Suprapubic skin (tissue), 4 donors: ENCODE measurements at regions not wholly inside any gene's neighbourhood (a gene's known extent, or its start where the extent isn't known, plus 50 kb on each side); places are given as distances from the start of the nearest gene placed in this dataset.

Experiments
- DNase-seq, 2 donors: peaks; one replicate each; pipeline ENCODE4 v3.0.0-alpha.2; 2019; ENCODE audit warnings: low spot score in 2 of 2
- H3K27ac ChIP-seq: fragments of 200-600 bp; sonication (generic); one replicate; pipeline ENCODE4 v1.5.1; 2019
- H3K27me3 ChIP-seq: fragments of 200-600 bp; sonication (generic); one replicate; pipeline ENCODE4 v1.5.1; 2019
- H3K36me3 ChIP-seq: fragments of 200-600 bp; sonication (generic); one replicate; pipeline ENCODE4 v1.5.1; 2019
- H3K4me1 ChIP-seq: fragments of 200-600 bp; sonication (generic); one replicate; pipeline ENCODE4 v1.5.1; 2019
- H3K4me3 ChIP-seq: fragments of 200-600 bp; sonication (generic); one replicate; pipeline ENCODE4 v1.5.1; 2019; ENCODE audit warnings: mild to moderate bottlenecking
- H3K9me3 ChIP-seq: fragments of 200-600 bp; sonication (generic); one replicate; pipeline ENCODE4 v1.5.1; 2019
- CTCF ChIP-seq, 2 donors: fragments of 200-600 bp in 1 of 2; fragments of 450-650 bp in 1 of 2; sonication (generic) in 1 of 2; IDR thresholded peaks; one replicate each; pipeline ENCODE4 v1.5.1; 2016 to 2019; ENCODE audit warnings: antibody characterized with exemption in 2 of 2, mild to moderate bottlenecking in 1 of 2, moderate library complexity in 1 of 2
- EP300 ChIP-seq: sonication (generic); formaldehyde crosslinking; IDR thresholded peaks from one replicate; pipeline ENCODE4 v1.6.1; 2017; ENCODE audit warnings: antibody characterized with exemption
- POLR2A ChIP-seq, 2 donors: fragments of 450-650 bp; IDR thresholded peaks; one replicate each; pipeline ENCODE4 v1.6.1; 2017; ENCODE audit warnings: antibody characterized with exemption in 2 of 2, mild to moderate bottlenecking in 2 of 2, moderate library complexity in 2 of 2
- POLR2AphosphoS5 ChIP-seq, 3 donors: sonication (generic); formaldehyde crosslinking; IDR thresholded peaks; one replicate each; pipeline ENCODE4 v1.6.1; 2017; ENCODE audit warnings: antibody characterized with exemption in 3 of 3
- WGBS: methylation state at CpG from one replicate; pipeline ENCODE4 v1.1.5; 2018; 5-methylcytosine and 5-hydroxymethylcytosine counted together

- DNase-seq, result no peak
- Histone ChIP-seq H3K9me3 (no peaks in the 10 kb centered on the region), H3K4me3 (no peak overlapping the region), H3K27ac (no peak overlapping the region), H3K36me3 (no peaks in the 10 kb centered on the region), H3K4me1 (no peaks in the 10 kb centered on the region), H3K27me3 (no peaks in the 10 kb centered on the region)
- TF ChIP-seq EP300 (no peak), POLR2AphosphoS5 (IDR thresholded peaks at IDR 0.05) (no peak), POLR2A (IDR thresholded peaks at IDR 0.05) (no peak), CTCF (IDR thresholded peaks at IDR 0.05) (no peak)
- WGBS, result 13% methylated on average over 2 of the region's 2 CpGs
Measured at GRCh38 chr13:91185294-91185863, 162.1 kb upstream of the MIR17HG start.

- no peak overlapping the region for H3K27ac ChIP-seq
- H3K4me3 ChIP-seq, result no peak overlapping the region
- TF ChIP-seq POLR2AphosphoS5 (IDR thresholded peaks at IDR 0.05), result no peak
- TF ChIP-seq EP300, result no peak
- H3K36me3 ChIP-seq, result no peaks in the 10 kb centered on the region
- H3K27me3 ChIP-seq, result no peaks in the 10 kb centered on the region
- no peaks in the 10 kb centered on the region for H3K4me1 ChIP-seq
- no peaks in the 10 kb centered on the region for H3K9me3 ChIP-seq
- DNase-seq, result no peak
Measured at GRCh38 chr13:91187522-91187921, 160.0 kb upstream of the MIR17HG start.

- Histone ChIP-seq H3K4me1 (no peaks in the 10 kb centered on the region), H3K36me3 (no peaks in the 10 kb centered on the region), H3K9me3 (no peaks in the 10 kb centered on the region), H3K27me3 (no peaks in the 10 kb centered on the region), H3K27ac (no peak overlapping the region), H3K4me3 (no peak overlapping the region)
- no peak for DNase-seq
- 92% methylated on average over 3 of the region's 3 CpGs for WGBS
- no peak for TF ChIP-seq CTCF (IDR thresholded peaks at IDR 0.05)
- no peak for TF ChIP-seq POLR2AphosphoS5 (IDR thresholded peaks at IDR 0.05)
- no peak for TF ChIP-seq POLR2A (IDR thresholded peaks at IDR 0.05)
- no peak for TF ChIP-seq EP300
Measured at GRCh38 chr13:91189506-91189905, 158.0 kb upstream of the MIR17HG start.

- Histone ChIP-seq H3K4me1 (no peaks in the 10 kb centered on the region), H3K27ac (no peak overlapping the region), H3K36me3 (no peaks in the 10 kb centered on the region), H3K27me3 (no peaks in the 10 kb centered on the region), H3K4me3 (no peak overlapping the region), H3K9me3 (no peaks in the 10 kb centered on the region)
- DNase-seq, result no peak
- 50% methylated on average over 2 of the region's 2 CpGs for WGBS
- TF ChIP-seq POLR2A (IDR thresholded peaks at IDR 0.05) (no peak), CTCF (IDR thresholded peaks at IDR 0.05) (no peak), EP300 (no peak), POLR2AphosphoS5 (IDR thresholded peaks at IDR 0.05) (no peak)
Measured at GRCh38 chr13:91193358-91193757, 154.1 kb upstream of the MIR17HG start.

- Histone ChIP-seq H3K27me3 (no peaks in the 10 kb centered on the region), H3K36me3 (no peaks in the 10 kb centered on the region), H3K4me3 (no peak overlapping the region), H3K27ac (no peak overlapping the region), H3K4me1 (no peaks in the 10 kb centered on the region), H3K9me3 (no peaks in the 10 kb centered on the region)
- TF ChIP-seq EP300 (no peak), POLR2AphosphoS5 (IDR thresholded peaks at IDR 0.05) (no peak), CTCF (IDR thresholded peaks at IDR 0.05) (no peak), POLR2A (IDR thresholded peaks at IDR 0.05) (no peak)
- no peak for DNase-seq
- WGBS, result 69% methylated on average over 2 of the region's 2 CpGs
Measured at GRCh38 chr13:91195789-91196188, 151.7 kb upstream of the MIR17HG start.

- Histone ChIP-seq H3K9me3 (no peaks in the 10 kb centered on the region), H3K36me3 (no peaks in the 10 kb centered on the region), H3K4me3 (no peak overlapping the region), H3K27me3 (no peaks in the 10 kb centered on the region), H3K27ac (no peak overlapping the region), H3K4me1 (no peaks in the 10 kb centered on the region)
- no peak for TF ChIP-seq CTCF (IDR thresholded peaks at IDR 0.05)
- TF ChIP-seq EP300, result no peak
- no peak for TF ChIP-seq POLR2A (IDR thresholded peaks at IDR 0.05)
- TF ChIP-seq POLR2AphosphoS5 (IDR thresholded peaks at IDR 0.05), result no peak
- 57% methylated on average over 4 of the region's 4 CpGs for WGBS
- DNase-seq, result no peak
Measured at GRCh38 chr13:91196958-91197357, 150.5 kb upstream of the MIR17HG start.
